GM21381 (cell line): ENCODE measurements at regions not wholly inside any gene's neighbourhood (a gene's known extent, or its start where the extent isn't known, plus 50 kb on each side); places are given as distances from the start of the nearest gene placed in this dataset.

ENCODE experiments used
- ATAC-seq: cut with Tn5 transposase; IDR thresholded peaks from one replicate; pipeline ENCODE4 v1.9.1; 2021; ENCODE audit warnings: mild to moderate bottlenecking, moderate library complexity; ENCODE audit not compliant: unreplicated experiment

DNA sequence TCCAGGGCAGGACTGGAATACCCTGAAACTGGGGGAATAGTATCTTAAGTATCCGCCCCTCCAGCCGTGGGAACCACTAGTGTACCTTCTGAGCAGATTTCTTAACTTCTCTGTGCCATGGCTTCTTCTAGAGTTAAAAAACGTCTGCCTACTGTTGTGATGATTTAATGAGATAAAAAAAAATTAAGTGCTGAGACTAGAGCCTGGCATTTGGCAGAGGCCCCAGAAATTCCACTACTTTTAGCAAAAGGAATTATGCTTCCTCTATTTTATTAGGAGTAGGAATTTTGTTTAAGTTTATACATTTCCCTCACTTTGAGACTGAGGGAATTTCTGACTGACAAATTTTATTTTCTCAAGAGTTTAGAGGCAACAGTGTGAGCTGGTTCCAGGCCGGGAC is 371.2 kb upstream of the B3GAT1 start:
- no peak for ATAC-seq

DNA sequence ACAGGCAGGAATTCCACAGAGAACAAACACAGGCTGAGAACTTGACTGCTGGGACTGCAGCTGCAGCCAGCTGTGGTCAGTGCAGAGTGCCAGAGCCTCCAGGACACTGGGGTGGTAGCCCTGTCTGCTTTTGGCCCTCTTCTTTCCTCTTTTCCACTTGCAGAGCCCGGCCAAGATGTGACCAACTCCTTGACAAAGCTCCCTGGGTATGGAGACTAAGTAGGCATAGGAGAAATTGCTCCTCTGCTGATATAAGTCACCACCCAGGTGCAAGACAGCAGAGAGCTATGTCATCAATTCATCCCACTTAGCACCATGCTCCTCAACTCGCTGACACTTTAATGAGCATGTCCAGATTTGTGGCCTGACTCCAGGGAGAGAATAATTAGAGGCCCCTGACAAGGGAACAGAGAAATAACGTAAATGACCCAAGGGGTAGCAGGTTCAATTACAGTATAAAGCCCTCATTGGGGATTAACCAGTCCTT is 369.4 kb upstream of the B3GAT1 start:
- ATAC-seq: no peak

DNA sequence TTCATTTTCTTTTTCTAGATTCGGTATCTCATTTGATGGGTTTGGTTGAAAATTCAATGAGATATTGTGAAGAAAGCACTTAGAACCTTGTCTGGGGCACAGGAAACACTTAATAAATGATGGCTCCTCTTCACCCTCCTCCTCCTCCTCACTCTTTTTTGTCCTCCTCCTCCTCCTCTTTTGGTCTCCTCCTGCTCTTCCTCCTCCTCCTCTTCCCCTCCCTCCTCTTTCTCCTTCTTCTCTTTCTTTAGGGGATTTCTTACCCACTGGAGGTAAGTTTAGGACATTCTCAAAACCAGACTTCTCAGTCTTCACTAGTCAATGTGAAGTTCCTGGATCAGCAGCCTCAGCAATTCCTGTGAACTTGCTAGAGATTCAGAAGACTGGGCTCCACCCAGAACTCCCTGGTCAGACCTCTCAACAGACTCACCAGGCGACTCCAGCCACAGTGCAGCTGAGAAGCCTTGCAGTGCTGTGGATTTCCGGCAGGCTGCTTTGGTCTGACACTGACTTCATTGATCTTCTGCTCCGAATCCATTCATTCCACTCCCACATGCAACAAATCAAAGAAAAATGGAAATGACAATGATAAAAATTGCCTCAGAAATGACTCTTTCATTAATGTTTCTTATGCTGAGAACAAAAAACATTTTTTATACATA is 368.6 kb upstream of the B3GAT1 start:
- no peak for ATAC-seq

DNA sequence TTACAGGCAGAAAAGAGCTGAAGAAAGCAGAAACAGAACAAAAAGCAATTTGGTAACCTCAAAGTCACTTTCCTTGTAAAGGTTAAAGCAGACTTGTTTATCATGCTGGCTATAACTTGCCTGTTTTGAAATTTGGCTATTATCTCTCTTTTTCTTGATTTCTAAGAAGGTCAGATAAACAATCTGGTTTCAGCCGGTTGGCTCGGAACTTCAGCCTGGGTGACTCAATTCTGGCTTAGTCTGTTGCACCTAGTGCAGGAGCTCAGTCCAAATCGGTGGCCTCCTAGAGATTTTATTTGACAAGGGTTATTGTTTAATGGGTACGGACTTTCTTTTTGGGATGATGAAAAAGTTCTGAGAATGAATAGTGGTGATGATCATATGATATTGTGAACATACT is 367.1 kb upstream of the B3GAT1 start:
- ATAC-seq: no peak

DNA sequence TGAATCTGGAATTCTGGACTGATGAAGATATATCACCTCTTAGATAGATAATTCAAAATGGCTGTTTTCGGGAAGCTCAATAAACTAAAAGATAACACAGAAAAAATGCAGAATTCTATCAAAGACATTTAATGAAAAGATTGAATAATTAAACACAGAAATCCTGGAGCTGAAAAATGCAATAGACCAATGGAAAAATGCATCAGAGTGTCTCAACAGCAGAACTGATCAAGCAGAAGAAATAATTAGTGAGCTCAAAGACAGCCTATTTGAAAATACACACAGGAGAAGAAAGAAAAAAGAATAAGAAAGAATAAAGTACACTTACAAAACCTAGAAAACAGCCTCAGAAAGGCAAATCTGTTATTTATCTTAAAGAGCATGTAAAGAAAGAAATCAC is 356.4 kb upstream of the B3GAT1 start:
- no peak for ATAC-seq

DNA sequence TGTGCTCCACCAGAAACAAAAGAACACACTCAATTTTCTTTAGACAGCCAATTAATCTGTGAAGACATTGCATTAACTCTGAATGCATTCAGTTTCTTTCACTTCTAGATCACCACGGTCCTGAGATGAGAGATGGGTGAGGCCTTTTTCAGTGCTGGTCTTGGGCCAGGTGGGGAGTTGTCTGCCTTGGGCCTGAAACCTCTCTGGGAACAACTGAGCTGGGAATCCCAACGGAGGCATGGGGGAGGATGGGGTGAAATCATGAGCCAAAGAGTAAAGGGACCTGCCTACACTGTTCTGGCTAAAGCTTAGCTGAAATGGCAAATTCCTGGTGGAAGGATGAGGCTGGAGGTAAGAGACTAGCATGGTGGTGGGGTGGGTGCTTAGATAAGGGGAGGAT is 353.5 kb upstream of the B3GAT1 start:
- ATAC-seq: no peak

DNA sequence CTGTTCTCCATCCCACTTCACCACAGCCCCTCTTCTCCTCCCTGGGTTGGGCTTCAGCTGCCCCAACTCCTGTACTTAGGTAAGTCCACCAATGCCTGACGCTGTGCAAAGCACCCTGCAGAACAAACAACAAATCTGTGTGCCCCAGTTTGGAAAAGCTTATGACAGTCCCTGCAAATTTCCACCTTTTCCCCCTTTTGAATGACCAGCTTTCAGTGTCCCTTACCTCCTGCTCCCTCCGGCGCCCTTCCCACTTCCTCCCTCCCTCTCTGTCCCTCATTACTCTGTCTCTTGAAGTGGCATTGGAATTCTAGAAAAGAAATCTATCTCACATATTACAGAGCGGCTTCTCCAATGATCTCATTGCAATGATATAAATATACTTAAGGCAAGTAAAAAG is 352.9 kb upstream of the B3GAT1 start:
- ATAC-seq: no peak

DNA sequence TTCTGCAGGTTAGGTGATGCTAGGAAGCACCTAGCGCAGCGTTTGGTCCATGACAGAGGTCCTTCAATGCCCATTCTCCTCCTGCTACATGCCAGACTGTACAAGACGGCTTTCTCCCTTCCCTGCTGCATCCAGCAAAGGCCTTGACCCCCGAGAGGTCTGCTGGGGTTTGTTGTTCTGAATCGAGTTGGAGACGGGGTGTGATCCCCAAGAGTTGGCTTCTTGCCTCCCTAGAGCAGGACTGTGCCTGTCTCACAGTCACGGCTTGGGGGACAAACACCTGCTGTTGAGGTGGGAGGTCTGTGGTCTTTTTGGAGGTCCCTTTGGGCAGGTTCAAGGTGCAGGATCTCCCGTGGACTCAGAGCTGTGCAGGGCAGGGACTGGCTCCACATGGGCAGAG is 352.3 kb upstream of the B3GAT1 start:
- no peak for ATAC-seq

DNA sequence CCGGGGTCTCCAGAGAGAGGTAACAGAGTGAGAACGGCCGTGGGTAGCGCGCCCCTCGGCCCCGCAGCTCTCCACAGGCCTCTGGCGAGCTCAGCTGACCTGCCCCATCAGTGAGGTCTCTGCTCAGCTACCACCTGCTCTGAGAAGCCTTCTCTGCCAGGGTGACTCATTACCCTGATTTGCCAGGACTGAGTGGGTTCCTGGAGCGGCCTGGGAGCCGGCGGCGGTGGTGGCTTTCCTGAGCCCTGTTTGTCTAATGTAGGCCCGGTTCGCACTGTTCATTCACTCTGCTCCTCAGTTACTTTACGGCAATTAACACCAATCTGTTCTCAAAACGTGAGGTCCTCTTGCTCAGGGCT is 351.0 kb upstream of the B3GAT1 start:
- ATAC-seq: no peak

DNA sequence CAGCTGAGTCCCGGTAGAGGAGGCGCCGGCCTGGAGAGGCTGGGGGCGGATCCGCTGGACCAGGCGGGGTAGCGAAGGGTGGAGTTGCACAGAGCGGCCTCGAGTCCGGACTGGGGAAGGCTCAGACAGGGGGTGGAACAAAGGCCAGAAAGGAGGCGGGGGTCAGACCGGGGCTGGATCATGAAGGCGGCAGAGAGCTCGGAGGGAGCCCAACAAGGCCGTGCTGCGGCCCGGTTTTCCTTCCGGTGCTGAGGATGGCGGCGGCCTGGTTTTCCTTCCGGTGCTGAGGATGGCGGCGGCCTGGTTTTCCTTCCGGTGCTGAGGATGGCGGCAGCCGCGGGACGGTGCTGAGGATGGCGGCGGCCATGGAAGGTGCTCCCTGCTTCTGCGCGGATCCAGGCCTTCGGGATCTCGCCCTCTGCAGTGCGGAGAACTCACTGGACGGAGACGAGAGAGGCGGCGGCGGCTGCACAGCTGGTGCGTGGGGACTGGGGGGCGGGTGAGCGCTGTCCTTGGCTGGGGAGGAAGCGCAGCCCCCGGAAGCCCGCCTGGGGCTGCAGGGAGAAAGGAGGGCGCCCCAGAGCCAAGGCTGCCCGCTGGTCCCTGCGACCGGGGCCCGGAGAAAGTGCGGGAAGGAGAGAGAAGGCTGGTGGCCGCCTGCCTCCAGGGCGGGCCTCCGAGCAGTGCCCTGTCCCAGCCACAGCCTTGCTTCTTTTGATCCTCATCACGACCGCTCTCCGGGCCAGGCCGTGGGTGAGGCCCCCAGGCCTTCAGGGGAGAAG is 350.4 kb upstream of the B3GAT1 start:
- no peak for ATAC-seq

DNA sequence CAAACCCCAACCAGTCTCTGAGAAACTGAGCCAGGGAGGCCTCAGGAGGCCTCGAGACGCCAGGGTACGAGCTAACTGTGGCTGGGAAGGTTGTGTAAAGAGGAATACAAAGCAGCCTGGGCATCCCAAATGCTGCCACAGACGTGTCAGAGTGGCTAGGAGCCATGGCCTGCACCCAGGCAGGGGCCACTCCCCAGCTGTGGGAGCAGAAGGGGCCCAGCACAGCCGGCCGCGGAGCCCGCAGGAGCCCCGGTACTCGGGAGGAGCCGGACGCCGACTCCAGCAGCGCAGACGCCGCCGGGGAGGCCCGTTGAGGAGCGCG is 349.8 kb upstream of the B3GAT1 start:
- ATAC-seq: no peak

DNA sequence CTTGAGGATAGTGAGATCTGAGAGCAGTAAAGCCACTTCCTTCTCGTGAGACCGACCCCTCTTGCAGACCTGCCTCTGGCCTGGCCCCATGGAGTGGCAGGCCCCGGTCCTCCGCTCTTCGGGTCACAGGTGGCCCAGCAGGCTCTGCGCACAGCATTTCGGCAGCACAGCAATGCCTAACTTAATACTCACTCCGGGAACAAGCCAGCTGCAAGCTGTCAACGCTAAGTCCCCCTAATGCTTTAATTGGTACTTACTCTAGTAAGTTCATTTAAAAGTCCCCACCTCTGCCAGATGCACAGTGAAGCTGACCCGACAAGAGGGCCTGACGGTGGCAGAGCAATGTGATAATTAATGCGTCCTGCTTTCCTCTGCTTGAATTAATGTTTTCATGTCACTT is 349.3 kb upstream of the B3GAT1 start:
- ATAC-seq: no peak

DNA sequence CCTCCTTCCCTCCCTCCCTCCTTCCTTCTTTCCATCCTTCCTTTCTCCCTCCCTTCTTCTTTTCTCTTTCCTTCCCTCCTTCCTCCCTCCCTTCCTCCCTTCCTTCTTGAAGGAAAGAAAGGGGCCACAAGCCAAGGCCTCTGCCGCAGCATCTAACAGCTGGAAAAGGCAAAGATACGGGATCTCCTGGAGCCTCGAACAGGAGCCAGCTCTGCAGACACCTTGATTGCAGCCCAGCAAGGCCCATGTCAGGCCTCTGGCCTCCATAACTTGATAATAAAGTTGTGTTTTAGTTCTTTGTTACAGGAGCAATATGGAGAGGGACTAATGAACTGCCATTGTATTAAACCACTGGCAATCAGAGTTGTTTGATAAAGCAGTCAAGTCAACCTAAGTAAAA is 348.9 kb upstream of the B3GAT1 start:
- ATAC-seq: no peak

DNA sequence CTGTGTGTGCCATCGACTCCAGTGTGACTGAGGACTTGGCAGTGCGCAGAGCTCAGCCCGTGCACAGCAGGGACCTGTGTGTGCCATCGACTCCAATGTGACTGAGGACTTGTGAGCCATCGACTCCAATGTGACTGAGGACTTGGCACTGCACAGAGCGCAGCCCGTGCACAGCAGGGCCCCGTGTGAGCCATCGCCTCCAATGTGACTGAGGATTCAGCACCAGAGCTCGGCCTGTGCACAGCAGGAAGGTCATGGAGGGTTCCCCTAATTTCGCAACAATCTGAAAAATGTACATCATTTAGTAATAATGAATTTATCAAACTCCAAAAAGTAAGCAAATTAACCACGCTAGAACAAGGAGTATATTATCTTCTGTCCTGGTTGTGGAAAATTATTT is 348.3 kb upstream of the B3GAT1 start:
- ATAC-seq: no peak

DNA sequence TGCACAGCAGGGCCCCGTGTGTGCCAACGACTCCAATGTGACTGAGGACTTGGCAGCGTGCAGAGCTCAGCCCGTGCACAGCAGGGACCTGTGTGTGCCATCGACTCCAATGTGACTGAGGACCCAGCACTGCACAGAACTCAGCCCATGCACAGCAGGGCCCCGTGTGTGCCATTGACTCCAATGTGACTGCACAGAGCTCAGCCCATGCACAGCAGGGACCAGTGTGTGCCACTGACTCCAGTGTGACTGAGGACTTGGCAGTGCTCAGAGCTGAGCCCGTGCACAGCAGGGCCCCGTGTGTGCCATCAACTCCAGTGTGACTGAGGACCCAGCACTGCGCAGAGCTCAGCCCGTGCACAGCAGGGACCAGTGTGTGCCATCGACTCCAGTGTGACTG is 347.8 kb upstream of the B3GAT1 start:
- no peak for ATAC-seq

DNA sequence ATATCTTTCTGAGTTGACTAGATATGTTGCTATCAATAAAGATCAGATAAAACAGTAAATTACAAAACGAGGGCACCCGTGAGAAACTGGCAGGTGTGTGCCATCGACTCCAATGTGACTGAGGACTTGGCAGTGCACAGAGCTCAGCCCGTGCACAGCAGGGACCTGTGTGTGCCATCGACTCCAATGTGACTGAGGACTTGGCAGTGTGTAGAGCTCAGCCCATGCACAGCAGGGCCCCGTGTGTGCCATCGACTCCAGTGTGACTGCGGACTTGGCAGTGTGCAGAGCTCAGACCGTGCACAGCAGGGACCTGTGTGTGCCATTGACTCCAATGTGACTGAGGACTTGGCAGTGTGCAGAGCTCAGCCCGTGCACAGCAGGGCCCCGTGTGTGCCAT is 347.2 kb upstream of the B3GAT1 start:
- no peak for ATAC-seq

DNA sequence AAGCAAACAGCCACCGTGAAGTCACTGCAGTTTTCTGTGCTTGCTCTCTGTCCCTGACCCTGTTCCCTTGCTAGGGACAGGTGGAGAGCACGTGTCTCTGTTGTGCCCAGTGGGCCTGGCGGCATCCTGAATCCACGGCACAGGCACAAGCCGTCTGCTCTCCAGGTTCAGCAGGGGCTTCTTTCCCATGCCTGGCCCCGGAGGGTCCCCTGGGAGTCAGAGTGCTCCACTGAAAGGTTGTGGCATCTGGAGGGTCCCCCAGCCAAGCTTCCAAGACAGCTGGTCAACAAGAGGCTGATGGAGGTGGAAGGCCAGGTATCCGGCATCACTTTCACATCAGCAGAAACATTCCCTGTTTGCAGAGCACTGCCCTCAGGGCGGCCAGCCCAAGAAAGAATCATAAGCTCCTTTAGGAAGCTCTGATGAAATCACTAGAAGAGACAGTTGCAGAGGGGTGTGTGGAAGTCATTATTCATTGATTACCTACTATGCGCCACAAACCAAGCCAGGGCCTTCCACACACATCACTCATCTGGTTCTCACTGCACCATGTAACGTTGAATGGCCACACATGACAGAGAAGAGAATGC is 346.4 kb upstream of the B3GAT1 start:
- no peak for ATAC-seq

DNA sequence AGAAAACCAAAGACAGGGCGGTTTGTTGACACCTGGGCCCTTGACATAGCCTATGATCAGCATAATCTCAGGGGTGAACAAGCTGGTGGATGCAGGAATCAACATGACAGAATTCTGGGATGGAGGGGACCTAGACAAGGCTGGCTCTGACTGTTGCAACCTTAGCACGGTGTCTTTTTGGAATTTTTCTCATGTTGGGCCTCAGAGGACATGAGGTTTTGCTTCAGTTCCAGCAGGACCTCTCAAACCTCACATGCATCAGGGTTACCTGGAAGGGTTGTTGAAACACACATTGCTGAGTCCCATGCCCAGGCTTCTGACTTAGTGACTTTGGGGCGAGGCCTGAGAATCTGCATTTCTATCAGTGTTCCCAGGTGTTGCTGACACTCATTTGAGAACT is 345.6 kb upstream of the B3GAT1 start:
- no peak for ATAC-seq

DNA sequence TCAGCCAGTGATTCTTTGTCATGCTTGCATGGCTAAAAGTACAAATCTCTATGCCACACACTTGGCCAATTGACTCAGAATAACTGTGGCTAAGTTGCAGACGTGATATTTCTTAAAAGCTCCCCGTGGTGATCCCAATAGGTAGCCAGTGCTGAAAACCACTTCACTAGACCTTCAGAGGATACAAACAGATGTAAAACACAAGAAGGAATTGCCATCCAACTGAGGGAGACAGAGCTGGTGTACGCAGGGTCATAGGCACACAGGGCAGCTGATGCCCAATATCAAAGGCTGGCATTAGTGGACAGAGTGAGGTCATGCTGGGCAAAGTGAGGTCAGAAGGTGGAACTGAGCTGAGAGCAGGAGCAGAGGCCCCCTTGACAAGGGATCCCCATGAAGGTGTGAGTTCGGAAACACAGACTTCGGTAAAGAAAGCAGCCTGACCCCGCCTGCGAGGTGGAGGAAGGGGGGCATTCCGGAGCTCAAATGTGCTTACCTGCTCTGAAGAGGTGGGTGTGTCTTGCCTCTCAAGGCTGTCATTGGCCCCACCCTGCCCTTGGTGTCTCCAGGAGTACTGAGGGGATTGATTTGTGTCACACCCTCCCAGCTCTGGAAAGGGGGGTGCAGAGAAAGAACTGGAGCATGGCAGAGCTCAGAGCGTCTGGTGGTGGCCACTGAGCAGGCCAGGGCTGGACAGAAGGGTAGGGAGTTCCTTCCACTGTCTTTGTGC is 344.9 kb upstream of the B3GAT1 start:
- no peak for ATAC-seq

DNA sequence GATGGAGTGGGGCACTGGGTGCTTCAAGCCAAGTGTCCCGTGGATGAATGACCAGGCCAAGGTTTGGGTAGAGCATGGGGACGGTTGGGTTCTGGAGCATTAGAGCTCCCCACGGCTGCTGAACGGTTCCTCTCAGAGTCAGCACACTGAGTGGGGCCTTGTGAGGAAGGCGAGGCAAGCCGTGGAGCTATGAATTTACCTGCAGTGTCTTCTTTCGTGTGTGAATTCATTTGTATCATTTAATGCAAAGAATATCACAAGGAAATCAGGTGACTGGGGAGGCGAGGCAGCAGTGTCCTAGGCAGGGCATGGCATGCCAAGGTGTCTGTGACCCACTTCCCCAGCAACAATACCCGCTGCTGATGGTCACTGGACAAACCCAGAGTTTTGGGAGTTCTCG is 343.5 kb upstream of the B3GAT1 start:
- no peak for ATAC-seq

DNA sequence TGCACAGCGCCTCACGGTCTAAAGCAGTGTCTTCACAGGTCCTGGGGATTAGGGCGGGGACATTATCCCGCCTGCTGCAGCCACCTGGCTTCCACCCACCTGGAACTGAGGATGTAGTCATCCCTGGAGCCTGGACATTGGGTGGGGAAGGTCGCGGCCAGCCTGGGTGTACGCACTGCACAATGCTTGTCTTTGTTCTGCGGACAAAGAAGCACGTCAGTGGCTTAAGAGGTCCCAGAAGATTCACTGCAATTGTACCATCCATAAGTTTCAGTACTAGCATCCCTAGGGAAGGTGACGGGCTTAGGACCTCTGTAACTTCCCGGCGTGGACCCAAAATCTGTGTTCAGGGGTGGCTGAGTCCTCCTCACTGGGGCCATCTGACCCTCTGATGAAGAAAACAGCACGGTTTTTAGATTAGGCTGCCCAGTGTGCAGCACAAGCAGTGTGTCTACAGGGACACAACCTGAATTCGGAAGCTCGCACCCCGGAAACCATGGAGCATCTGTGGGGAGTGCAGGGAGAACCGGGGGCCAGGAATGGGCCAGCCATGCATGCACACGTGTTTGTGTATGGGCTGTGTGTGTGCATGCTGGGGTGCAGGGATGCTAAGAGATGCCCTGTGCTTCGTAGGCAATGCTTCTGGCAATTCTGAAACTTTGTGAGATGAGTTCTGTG is 342.6 kb upstream of the B3GAT1 start:
- ATAC-seq: no peak
